Suppressor macrophage treated with lipopolysaccharide for 4 hours (primary cell): ENCODE measurements at regions not wholly inside any gene's neighbourhood (a gene's known extent, or its start where the extent isn't known, plus 50 kb on each side); places are given as distances from the start of the nearest gene placed in this dataset.
"Not testable (repeated sequence)": the region's sequence is repeated elsewhere in the genome, so short reads cannot be mapped to it uniquely, and the experiment has no call there.

ENCODE experiments used
- DNase-seq: peaks from one replicate; pipeline ENCODE4 v3.0.0-alpha.2; 2020

DNA sequence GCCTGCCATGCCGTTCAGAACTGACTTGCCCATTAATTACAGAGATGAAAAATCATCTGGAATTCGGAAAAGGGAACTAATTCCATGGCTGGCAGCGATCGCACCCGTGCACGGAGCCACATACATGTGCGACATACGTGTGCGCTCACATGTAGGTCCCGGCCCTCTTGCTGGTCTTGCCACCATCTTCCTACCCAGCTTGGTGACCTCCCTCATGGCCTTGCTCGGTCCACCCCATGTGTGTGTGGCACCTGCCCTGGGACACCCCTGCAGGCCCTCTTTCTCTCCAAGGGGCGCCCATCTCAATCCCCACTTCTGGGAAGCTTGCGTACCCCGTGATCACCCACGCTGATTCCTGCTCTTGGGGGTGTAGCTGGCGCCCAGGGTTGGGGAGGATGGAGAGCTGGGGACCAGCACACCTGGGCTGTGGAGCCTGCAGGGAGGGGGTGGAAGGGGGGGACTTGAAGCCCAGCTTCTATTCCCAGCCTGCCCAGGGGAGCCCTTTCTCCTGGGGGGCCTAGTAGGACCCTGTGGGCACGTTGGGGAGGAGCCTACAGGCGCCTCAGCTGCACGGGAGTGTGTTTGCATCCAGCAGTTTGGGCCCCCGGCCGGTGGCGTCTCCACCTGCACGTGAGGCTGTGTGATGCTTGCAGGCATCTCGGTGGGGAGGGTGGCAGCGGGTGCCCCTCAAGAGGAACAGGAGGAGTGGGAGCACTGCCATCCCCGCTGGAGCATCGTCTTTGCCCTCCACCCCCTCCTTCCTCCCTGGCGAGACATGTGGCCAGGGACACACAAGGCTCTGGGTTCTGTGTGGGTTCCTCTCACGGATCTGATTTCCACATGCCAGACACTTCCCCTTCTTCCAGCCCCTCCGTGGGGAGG, 112.6 kb downstream of the CRLF3 start:
- not testable (repeated sequence) for DNase-seq

GRCh38 chr17:30711176-30711575, 113.3 kb downstream of the CRLF3 start:
- not testable (repeated sequence) for DNase-seq

GRCh38 chr17:30710276-30711088, 114.0 kb downstream of the CRLF3 start:
- DNase-seq: not testable (repeated sequence)

DNA sequence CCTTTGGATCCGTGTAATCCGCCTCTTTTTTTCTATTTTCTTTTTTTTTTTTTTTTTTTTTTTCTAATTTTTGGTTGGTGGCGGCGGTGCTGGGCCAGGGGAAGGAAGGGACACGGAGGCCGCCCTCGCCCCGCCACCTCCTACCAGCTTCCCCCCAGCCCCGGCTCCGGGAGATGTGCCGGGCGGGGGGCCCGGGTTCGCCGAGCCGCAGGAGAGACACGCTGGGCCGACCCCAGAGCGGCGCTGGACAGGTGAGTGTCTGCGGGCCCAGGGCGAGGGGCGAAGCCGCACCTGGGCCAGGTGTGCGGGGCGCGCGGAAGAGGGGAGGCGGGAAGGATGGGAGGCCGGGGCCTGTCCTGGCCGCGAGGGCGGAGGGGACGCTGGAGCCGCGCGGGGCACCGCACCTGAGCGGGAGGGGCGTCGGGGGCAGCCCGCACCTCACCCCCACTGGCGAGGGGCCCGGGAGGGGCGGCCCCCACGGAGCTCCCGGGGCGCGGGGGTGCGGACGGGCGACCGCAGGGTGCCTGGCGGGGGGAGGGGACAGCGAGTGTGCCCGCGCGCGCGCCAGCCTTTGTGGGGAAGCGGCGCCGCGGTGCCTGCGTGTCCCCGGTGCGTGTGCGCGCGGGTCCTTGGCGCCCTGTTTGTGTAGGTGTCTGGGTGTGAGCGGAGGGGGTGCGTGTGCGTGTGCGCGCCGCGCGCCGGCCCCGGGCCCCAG, 114.8 kb downstream of the CRLF3 start:
- DNase-seq: not testable (repeated sequence)

GRCh38 chr17:30709096-30709495, 115.4 kb downstream of the CRLF3 start:
- DNase-seq: not testable (repeated sequence)

DNA sequence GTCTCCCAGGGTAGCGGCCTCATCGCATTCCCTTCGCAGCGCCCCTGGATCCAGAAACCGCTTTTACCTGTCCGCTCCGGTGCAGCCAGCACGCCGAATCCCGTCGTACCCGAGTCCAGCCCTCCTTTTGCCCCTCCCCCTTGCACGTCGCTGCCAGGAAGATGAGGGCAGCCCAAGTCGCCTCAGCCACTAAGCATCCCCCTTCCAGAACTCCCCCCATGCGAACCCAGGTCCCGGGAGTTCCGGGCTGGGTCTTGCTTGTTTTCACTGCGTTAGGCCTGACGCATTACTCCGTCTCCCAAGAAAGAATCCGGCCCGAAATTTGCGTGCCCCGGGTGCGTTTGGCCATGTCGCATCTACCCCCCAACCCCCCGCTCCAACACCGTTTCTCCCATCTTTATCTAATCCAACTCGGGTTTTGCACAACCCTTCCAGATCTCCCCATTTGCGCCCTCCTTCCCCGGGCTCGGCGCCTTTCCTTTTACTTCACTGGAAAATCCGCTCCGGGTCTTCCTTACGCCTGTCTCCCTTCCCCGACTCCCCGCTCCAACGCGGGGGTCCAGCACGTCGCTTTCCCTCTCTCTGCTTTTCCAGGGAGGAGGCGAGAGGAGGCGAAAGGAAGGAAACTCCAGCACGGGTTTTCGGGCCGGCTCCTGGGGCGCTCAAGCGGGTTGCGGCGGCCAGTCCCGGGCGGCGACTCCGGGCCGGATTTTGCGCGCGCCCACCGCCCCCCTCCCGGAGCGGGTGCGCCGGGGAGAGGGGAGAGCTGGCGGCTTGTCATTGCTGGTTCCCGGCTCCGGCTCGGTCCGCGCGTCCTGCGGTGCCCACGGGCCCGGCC, 116.0 kb downstream of the CRLF3 start:
- DNase-seq: peak; percentile 67

DNA sequence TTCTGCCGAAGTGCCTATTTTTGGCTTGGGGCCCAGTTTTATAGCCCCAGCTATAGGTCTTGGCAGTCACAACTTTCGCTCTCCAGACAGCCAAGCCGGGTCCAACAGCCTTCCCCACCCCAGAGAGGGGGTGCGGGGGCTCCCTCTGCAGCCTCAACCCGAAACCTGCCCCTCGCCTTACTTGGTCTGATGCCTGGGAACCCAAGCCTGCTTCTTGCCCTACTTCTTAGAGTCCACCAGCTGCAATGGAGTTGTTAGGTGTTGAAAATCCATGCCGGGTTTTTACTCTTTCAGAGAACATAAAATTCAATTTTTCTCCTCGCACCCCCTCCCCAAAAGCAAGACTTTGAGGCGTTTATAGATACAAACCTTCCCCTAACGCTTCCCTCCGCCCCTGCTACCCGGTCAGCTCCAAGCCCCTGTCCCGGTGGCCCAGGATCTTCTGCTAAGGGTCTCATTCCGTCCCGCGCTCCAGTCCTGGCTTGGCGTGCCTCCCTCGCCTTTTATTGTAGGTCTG, 116.7 kb downstream of the CRLF3 start:
- not testable (repeated sequence) for DNase-seq

- DNase-seq: not testable (repeated sequence)
Observed at GRCh38 chr17:30706461-30707335, 117.8 kb downstream of the CRLF3 start.

DNA sequence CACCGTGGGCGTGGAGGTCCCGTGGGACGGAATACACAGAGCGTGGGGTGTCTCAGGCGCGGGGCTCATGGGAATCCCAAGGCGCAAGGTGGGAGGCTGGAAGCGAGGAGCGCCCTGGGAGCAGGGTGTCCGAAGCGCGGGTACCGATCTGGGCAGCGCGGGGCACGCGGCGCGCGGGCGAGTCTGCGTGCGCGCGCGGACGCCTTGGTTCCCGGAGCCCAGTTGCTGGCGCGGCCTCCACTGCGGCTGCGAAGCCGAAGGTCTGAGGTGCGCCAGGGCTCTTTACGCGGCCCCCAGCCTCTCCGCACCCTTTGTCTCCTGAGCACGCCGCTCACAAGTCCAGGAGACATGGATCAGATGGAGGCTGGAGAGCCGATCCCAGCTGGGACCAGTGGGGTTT, 118.5 kb downstream of the CRLF3 start:
- not testable (repeated sequence) for DNase-seq

DNA sequence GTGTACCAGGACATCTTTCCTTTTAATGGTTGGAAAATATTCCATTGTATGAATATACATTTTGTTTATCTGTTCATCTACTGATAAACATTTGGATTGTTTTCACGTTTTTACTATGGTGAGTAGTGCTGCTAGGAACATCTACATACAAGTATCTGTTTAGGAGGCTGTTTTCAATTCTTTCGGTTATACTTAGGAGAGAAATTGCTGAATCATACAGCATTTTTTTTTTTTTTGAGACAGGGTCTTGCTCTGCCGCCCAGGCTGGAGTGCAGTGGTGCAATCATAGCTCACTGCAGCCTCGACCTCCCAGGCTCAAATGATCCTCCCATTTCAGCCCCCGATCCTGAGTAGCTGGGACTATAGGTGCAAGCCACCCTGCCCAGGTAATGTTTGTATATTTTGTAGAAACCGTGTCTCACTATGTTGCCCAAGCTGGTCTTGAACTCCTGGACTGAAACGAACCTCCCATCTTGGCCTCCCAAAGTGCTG, 122.9 kb downstream of the CRLF3 start:
- DNase-seq: no peak

- DNase-seq: not testable (repeated sequence)
Observed at GRCh38 chr17:30700833-30701232, 123.7 kb downstream of the CRLF3 start.

- DNase-seq: peak; percentile 56
Observed at GRCh38 chr17:30697619-30698460, 126.7 kb downstream of the CRLF3 start.

GRCh38 chr17:30696234-30696633, 128.3 kb downstream of the CRLF3 start:
- DNase-seq: peak; percentile 27

DNA sequence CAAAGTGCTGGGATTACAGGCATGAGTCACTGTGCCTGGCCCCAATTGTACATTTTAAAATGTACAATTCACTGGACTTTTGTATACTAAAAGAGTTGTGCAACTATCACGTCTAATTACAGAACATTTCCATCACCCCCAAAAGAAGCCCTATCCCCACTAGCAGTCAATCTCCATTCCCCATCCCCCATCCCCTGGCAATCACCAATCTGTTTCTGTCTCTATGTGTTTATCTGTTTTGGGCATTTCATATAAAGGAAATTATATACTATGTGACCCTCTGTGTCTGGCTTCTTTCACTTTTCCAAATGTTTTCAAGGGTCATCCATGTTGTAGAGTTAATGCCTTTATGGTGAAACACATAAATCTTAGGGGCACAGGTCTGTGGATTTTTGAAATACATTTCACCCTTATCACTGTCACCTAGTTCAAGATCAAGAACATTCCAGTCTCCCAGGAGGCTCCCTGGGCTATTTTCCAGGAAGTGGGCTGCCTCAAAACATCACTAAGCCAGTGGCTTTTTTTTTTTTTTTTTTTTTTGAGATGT, 129.2 kb downstream of the CRLF3 start:
- DNase-seq: not testable (repeated sequence)

GRCh38 chr17:30693772-30694171, 130.7 kb downstream of the CRLF3 start:
- DNase-seq: peak; percentile 53

- not testable (repeated sequence) for DNase-seq
Observed at GRCh38 chr17:30689266-30690000, 135.1 kb downstream of the CRLF3 start.

GRCh38 chr17:30686538-30687479, 137.7 kb downstream of the CRLF3 start:
- DNase-seq: not testable (repeated sequence)
